Right lobe of liver (tissue), 6 donors: ENCODE measurements at regions not wholly inside any gene's neighbourhood (a gene's known extent, or its start where the extent isn't known, plus 50 kb on each side); places are given as distances from the start of the nearest gene placed in this dataset.
A peak's percentile ranks its signal among the peaks of the same experiment; 100 is the strongest.

Experiments used
- ATAC-seq, 4 donors: fragments of 200-7000 bp; cut with Tn5 transposase; one replicate each; pipeline ENCODE4 v1.9.1; 2020; ENCODE audit warnings: mild to moderate bottlenecking in 4 of 4, moderate library complexity in 4 of 4
- DNase-seq, 3 donors: peaks; one replicate each; pipeline ENCODE4 v3.0.0-alpha.2; 2020
- H3K27ac ChIP-seq, 3 donors: fragments of 200-600 bp; one replicate each; pipeline ENCODE4 v1.8.0; 2022
- H3K27me3 ChIP-seq, 2 donors: fragments of 200-600 bp; one replicate each; pipeline ENCODE4 v1.8.0; 2022
- H3K36me3 ChIP-seq, 4 donors: fragments of 200-600 bp; sonication (generic) in 1 of 4; one replicate each; pipeline versions ENCODE4 v1.5.1 to v1.8.0; 2017 to 2022; ENCODE audit warnings: control low read depth in 1 of 4
- H3K4me1 ChIP-seq, 4 donors: fragments of 200-600 bp; sonication (generic) in 1 of 4; one replicate each; pipeline versions ENCODE4 v1.5.1 to v1.8.0; 2017 to 2022; ENCODE audit warnings: control low read depth in 1 of 4
- H3K4me3 ChIP-seq, 3 donors: fragments of 200-600 bp; one replicate each; pipeline ENCODE4 v1.8.0; 2022
- H3K9me3 ChIP-seq, 4 donors: fragments of 200-600 bp; sonication (generic) in 1 of 4; one replicate each; pipeline versions ENCODE4 v1.5.1 to v1.8.0; 2017 to 2022; ENCODE audit warnings: control low read depth in 1 of 4
- CTCF ChIP-seq, 4 donors: fragments of 200-600 bp in 3 of 4; fragments of 450-650 bp in 1 of 4; IDR thresholded peaks; one replicate each; pipeline versions ENCODE4 v1.5.1 to v1.8.0; 2016 to 2022; ENCODE audit warnings: antibody characterized with exemption in 4 of 4, mild to moderate bottlenecking in 2 of 4
- POLR2A ChIP-seq: fragments of 450-650 bp; IDR thresholded peaks from one replicate; pipeline ENCODE4 v1.6.1; 2017; ENCODE audit warnings: antibody characterized with exemption, mild to moderate bottlenecking
- WGBS: methylation state at CpG from one replicate; pipeline ENCODE4 v1.1.6; 2018; ENCODE audit warnings: low coverage, low lambda C conversion rate; ENCODE audit not compliant: insufficient coverage; ENCODE audit errors: missing lambda C conversion rate; 5-methylcytosine and 5-hydroxymethylcytosine counted together
- intact Hi-C, 2 donors: fragments of 100-400 bp; cut with DNase I; formaldehyde crosslinking; loops; one replicate each; pipeline versions ENCODE4 v1.11.2 to v1.14.1; 2022
- donor health status: DM: no; HTN: yes; CAD: no.
- donor health status: DM: no; HTN: no; CAD: no.
- donor health status: DM: no; HTN: no; CAD: no.
- donor health status: DM: no; HTN: yes; CAD: no.
- donor health status: DM: no; HTN: yes; CAD: no.

- intact Hi-C loops, result no loop called here
- peaks cover 0 to 4% (median 0%) of the 10 kb centered on the region in 4 donors for H3K4me1 ChIP-seq
- ATAC-seq (no peak), DNase-seq (no peak)
- H3K27me3 ChIP-seq, result no peaks in the 10 kb centered on the region
- 91% methylated on average over 1 of the region's 1 CpG for WGBS
- no peak overlapping the region for H3K4me3 ChIP-seq
- H3K27ac ChIP-seq, result no peak overlapping the region
- no peaks in the 10 kb centered on the region for H3K9me3 ChIP-seq
- peaks cover 0 to 4% (median 0%) of the 10 kb centered on the region in 4 donors for H3K36me3 ChIP-seq
- TF ChIP-seq CTCF (IDR thresholded peaks at IDR 0.05) (no peak), POLR2A (no peak)
Observed at GRCh38 chr5:94024101-94024500, 282.7 kb upstream of the POU5F2 start.

- DNase-seq (no peak), ATAC-seq (peak in 3 of 4 donors; percentile 11 to 78 (median 38))
- H3K4me3 ChIP-seq, result no peak overlapping the region
- no peaks in the 10 kb centered on the region for H3K27me3 ChIP-seq
- H3K36me3 ChIP-seq, result peaks cover 0 to 4% (median 0%) of the 10 kb centered on the region in 4 donors
- H3K9me3 ChIP-seq, result peaks cover 0 to 4% (median 0%) of the 10 kb centered on the region in 4 donors
- TF ChIP-seq CTCF (IDR thresholded peaks at IDR 0.05) (no peak), POLR2A (no peak)
- peaks cover 0 to 4% (median 0%) of the 10 kb centered on the region in 4 donors for H3K4me1 ChIP-seq
- intact Hi-C loops, result no loop called here
- H3K27ac ChIP-seq, result no peak overlapping the region
- WGBS, result 91% methylated on average over 2 of the region's 2 CpGs
Observed at GRCh38 chr5:94021246-94021645, 279.8 kb upstream of the POU5F2 start.

- Histone ChIP-seq H3K27ac (no peak overlapping the region), H3K4me3 (no peak overlapping the region), H3K27me3 (no peaks in the 10 kb centered on the region), H3K36me3 (peaks cover 0 to 4% (median 0%) of the 10 kb centered on the region in 4 donors), H3K9me3 (peaks cover 0 to 4% (median 0%) of the 10 kb centered on the region in 4 donors), H3K4me1 (no peaks in the 10 kb centered on the region)
- DNase-seq, result no peak
- intact Hi-C loops, result no loop called here
- WGBS, result 100% methylated on average over 1 of the region's 2 CpGs
- no peak for ATAC-seq
- TF ChIP-seq POLR2A (no peak), CTCF (IDR thresholded peaks at IDR 0.05) (no peak)
Observed at GRCh38 chr5:94017579-94017978, 276.2 kb upstream of the POU5F2 start.

- ATAC-seq (no peak), DNase-seq (no peak)
- Histone ChIP-seq H3K4me3 (no peak overlapping the region), H3K4me1 (no peaks in the 10 kb centered on the region), H3K9me3 (no peaks in the 10 kb centered on the region), H3K27me3 (no peaks in the 10 kb centered on the region), H3K27ac (no peak overlapping the region), H3K36me3 (no peaks in the 10 kb centered on the region)
- intact Hi-C loops, result no loop called here
- WGBS, result 100% methylated on average over 1 of the region's 1 CpG
- TF ChIP-seq POLR2A (no peak), CTCF (IDR thresholded peaks at IDR 0.05) (no peak)
Observed at GRCh38 chr5:94010814-94011213, 269.4 kb upstream of the POU5F2 start.

GRCh38 chr5:94009161-94009560 is 267.8 kb upstream of the POU5F2 start:
- no peak overlapping the region for H3K27ac ChIP-seq
- DNase-seq (no peak), ATAC-seq (no peak)
- H3K27me3 ChIP-seq, result no peaks in the 10 kb centered on the region
- no peaks in the 10 kb centered on the region for H3K9me3 ChIP-seq
- H3K36me3 ChIP-seq, result no peaks in the 10 kb centered on the region
- TF ChIP-seq POLR2A (no peak), CTCF (IDR thresholded peaks at IDR 0.05) (no peak)
- no peak overlapping the region for H3K4me3 ChIP-seq
- intact Hi-C loops, result no loop called here
- H3K4me1 ChIP-seq, result no peaks in the 10 kb centered on the region
